ENCODE measurements at regions not wholly inside any gene's neighbourhood (a gene's known extent, or its start where the extent isn't known, plus 50 kb on each side); places are given as distances from the start of the nearest gene placed in this dataset.
A peak's percentile ranks its signal among the peaks of the same experiment; 100 is the strongest.

DNA sequence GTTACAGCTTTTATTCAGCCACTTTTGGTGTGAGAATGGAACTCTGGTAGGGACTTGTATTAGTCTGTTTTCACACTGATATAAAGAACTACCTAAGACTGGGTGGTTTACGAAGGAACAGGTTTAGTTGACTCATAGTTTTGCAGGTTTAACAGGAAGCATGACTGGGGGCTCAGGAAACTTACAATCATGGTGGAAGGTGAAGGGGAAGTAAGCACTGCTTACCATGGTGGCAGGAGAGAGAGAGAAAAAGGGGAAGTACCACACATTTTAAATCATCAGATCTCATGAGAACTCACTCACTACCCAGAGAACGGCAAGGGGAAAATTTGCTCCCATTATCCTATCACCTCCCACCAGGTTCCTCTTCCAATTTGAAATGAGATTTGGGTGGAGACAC is 942.2 kb downstream of the PCDH17 start:
- Histone ChIP-seq H3K4me3 (no peak overlapping the region), H3K36me3 (no peaks in the 10 kb centered on the region), H4K20me1 (no peaks in the 10 kb centered on the region), H3K4me2 (peak overlapping the region in 5 of 11 experiments; percentile 7 to 31 (median 25); a peak in 7 of 22 replicates), H3K9me3 (replicated peaks in 1 of 11) (peaks cover 10 to 20% (median 17%) of the 10 kb centered on the region in 11 experiments), H3K4me1 (peaks cover 0 to 11% (median 4%) of the 10 kb centered on the region in 10 experiments; a peak in 10 of 20 replicates), H3K27me3 (no peaks in the 10 kb centered on the region), H3K27ac (no peak overlapping the region), H3K9ac (no peak overlapping the region)
- TF ChIP-seq Cebpa-rat (IDR thresholded peaks at IDR 0.05), result no peak

DNA sequence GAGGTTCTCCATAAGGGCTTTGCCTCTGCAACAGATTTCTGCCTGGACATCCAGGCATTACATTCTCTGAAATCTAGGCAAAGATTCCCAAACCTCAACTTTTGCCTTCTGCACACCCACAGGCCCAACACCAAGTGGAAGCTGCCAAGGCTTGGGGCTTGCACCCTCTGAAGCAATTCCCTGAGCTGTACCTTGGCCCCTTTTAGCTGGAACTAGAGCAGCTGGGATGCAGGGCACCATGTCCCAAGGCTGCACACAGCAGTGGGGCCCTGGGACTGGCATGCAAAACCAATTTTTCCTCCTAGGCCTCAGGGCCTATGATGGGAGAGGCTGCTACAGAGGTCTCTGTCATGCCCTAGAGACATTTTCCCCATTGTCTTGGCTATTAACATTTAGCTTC is 943.2 kb downstream of the PCDH17 start:
- H3K4me1 ChIP-seq, result peaks cover 0 to 19% (median 4%) of the 10 kb centered on the region in 10 experiments; a peak in 10 of 20 replicates
- no peak overlapping the region for H3K9ac ChIP-seq
- no peaks in the 10 kb centered on the region for H3K36me3 ChIP-seq
- H3K27ac ChIP-seq, result no peak overlapping the region
- H3K27me3 ChIP-seq, result no peaks in the 10 kb centered on the region
- no peak overlapping the region for H3K4me3 ChIP-seq
- H4K20me1 ChIP-seq, result no peaks in the 10 kb centered on the region
- H3K9me3 ChIP-seq (replicated peaks in 1 of 11), result peaks cover 10 to 20% (median 17%) of the 10 kb centered on the region in 11 experiments
- TF ChIP-seq Cebpa-rat (IDR thresholded peaks at IDR 0.05), result no peak
- peak overlapping the region in 1 of 11 experiments; percentile 31; a peak in 1 of 22 replicates for H3K4me2 ChIP-seq

DNA sequence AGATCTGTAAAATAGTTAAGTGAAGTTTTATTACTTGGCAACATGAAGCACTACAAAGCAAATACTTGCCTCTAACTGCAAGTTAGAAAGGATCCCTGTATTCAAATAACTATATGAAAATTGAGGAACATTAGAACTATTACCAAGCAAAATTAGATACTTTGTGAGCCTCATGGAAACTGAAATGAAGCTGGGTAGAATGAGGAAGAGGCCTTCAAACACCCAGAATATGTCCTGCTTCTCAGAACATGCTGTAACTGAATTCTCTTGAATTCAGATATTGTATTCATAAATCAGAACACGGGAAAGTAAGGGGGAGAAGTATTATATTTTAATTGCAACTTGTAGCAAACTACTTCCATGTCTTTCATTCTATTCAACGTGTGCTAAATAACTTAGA is 947.9 kb downstream of the PCDH17 start:
- peaks cover 7 to 18% (median 14%) of the 10 kb centered on the region in 11 experiments for H3K9me3 ChIP-seq (replicated peaks in 1 of 11)
- H3K36me3 ChIP-seq, result no peaks in the 10 kb centered on the region
- TF ChIP-seq Cebpa-rat (IDR thresholded peaks at IDR 0.05), result no peak
- no peaks in the 10 kb centered on the region for H4K20me1 ChIP-seq
- H3K4me2 ChIP-seq, result peak overlapping the region in 2 of 11 experiments; percentile 32 to 45; a peak in 3 of 22 replicates
- peaks cover 0 to 13% (median 0%) of the 10 kb centered on the region in 10 experiments; a peak in 5 of 20 replicates for H3K4me1 ChIP-seq
- H3K4me3 ChIP-seq, result no peak overlapping the region
- no peaks in the 10 kb centered on the region for H3K27me3 ChIP-seq
- no peak overlapping the region for H3K9ac ChIP-seq
- no peak overlapping the region; a peak in 2 of 22 replicates for H3K27ac ChIP-seq

DNA sequence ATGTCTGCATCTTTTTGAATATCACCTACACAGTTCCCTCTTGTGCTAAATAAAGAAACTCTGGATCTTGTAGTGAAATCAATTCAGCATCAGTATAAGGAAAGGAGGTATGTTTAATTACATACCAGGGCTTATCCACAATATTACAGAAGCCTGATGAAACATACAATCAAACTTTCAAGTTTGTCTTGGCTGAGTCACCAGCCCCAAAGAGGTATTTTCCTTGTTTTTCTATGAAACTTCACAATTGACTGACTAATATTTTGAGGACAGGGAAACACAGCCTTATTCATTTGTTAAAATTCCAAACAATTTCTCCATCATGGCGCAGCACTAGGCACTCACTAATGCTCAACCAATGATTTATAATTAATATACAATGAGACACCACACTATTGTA is 952.4 kb downstream of the PCDH17 start:
- H3K9me3 ChIP-seq (replicated peaks in 1 of 11), result no peaks in the 10 kb centered on the region
- no peaks in the 10 kb centered on the region for H4K20me1 ChIP-seq
- no peaks in the 10 kb centered on the region for H3K27me3 ChIP-seq
- no peaks in the 10 kb centered on the region for H3K36me3 ChIP-seq
- no peak overlapping the region for H3K27ac ChIP-seq
- H3K4me2 ChIP-seq, result no peak overlapping the region
- no peak overlapping the region for H3K4me3 ChIP-seq
- peaks cover 5 to 39% (median 26%) of the 10 kb centered on the region in 10 experiments; a peak in 16 of 20 replicates for H3K4me1 ChIP-seq
- no peak overlapping the region for H3K9ac ChIP-seq
- no peak for TF ChIP-seq Cebpa-rat (IDR thresholded peaks at IDR 0.05)

DNA sequence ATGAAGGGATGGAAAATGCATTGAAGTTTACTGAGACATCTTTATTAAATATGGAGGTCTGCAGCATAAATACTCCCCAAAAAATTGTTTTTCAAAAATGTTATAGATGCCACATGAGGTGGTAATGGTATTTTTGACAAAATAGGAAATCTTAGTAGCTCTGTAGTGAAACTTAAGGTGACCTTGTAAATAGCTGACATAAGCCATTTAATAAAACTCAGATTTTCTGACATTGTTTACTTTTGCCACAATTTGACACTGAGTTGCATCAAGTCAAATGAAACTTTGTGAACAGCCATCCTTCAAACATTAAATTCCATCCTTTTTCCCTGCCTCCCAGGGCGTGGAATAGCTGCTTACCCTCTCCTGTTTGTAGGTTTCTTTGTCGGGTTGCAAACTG is 953.1 kb downstream of the PCDH17 start:
- H3K27ac ChIP-seq, result no peak overlapping the region
- no peak overlapping the region for H3K4me3 ChIP-seq
- H3K9ac ChIP-seq, result no peak overlapping the region
- no peaks in the 10 kb centered on the region for H3K36me3 ChIP-seq
- peaks cover 9 to 45% (median 30%) of the 10 kb centered on the region in 10 experiments; a peak in 19 of 20 replicates for H3K4me1 ChIP-seq
- no peaks in the 10 kb centered on the region for H3K9me3 ChIP-seq (replicated peaks in 1 of 11)
- no peaks in the 10 kb centered on the region for H3K27me3 ChIP-seq
- H4K20me1 ChIP-seq, result no peaks in the 10 kb centered on the region
- H3K4me2 ChIP-seq, result peak overlapping the region in 2 of 11 experiments; percentile 4 to 20; a peak in 2 of 22 replicates
- TF ChIP-seq Cebpa-rat (IDR thresholded peaks at IDR 0.05), result no peak

DNA sequence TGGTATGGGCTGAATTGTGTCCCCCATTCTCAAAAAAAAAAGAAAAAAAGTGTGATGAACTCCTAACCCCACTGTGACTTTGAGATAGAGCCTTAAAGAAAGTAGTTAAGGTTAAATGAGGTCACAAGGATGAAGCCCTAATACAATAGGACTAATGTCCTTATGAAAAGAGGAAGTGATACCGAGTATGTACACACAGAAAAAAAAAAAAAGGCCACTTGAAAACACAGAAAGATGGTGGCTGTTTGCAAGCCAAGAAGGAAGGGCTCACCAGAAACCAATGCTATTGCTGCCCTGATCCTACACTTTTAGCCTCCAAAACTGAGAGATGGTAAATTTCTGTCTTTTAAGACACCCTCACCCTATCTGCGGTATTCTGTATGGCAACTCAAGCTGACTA is 955.6 kb downstream of the PCDH17 start:
- H3K4me3 ChIP-seq, result no peak overlapping the region
- H3K4me1 ChIP-seq, result peaks cover 11 to 53% (median 34%) of the 10 kb centered on the region in 10 experiments; a peak in 19 of 20 replicates
- H3K36me3 ChIP-seq, result no peaks in the 10 kb centered on the region
- no peaks in the 10 kb centered on the region for H4K20me1 ChIP-seq
- H3K9me3 ChIP-seq (replicated peaks in 1 of 11), result no peaks in the 10 kb centered on the region
- H3K27me3 ChIP-seq, result no peaks in the 10 kb centered on the region
- peak overlapping the region in 10 of 11 experiments; percentile 18 to 59 (median 34); a peak in 11 of 22 replicates for H3K4me2 ChIP-seq
- no peak for TF ChIP-seq Cebpa-rat (IDR thresholded peaks at IDR 0.05)
- no peak overlapping the region for H3K9ac ChIP-seq
- peak overlapping the region in 7 of 11 experiments; percentile 0 to 54 (median 44); a peak in 8 of 22 replicates for H3K27ac ChIP-seq

DNA sequence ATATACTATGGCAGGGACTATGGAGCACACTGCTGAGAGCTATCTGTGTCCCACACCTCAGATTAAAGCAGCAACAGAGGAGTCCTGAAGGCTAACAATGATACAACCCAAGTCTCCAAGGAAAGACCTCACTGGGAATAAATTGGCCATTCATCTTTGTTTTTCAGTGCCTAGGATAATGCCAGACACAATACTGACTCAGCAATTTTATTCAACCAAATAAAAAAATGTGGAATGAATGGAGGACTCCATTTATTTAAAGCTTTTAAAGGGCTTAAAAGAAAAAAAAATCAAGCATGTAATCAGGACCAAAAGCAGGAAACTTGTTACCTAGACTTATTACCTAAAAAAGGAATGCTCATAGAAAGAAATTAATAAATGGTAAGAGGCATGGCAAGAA is 960.5 kb downstream of the PCDH17 start:
- Histone ChIP-seq H3K27me3 (no peaks in the 10 kb centered on the region), H3K4me1 (peaks cover 6 to 33% (median 20%) of the 10 kb centered on the region in 10 experiments; a peak in 19 of 20 replicates), H3K4me3 (no peak overlapping the region), H3K4me2 (no peak overlapping the region), H3K27ac (no peak overlapping the region), H4K20me1 (no peaks in the 10 kb centered on the region), H3K9ac (no peak overlapping the region), H3K36me3 (no peaks in the 10 kb centered on the region), H3K9me3 (replicated peaks in 1 of 11) (no peaks in the 10 kb centered on the region)
- TF ChIP-seq Cebpa-rat (IDR thresholded peaks at IDR 0.05), result no peak

DNA sequence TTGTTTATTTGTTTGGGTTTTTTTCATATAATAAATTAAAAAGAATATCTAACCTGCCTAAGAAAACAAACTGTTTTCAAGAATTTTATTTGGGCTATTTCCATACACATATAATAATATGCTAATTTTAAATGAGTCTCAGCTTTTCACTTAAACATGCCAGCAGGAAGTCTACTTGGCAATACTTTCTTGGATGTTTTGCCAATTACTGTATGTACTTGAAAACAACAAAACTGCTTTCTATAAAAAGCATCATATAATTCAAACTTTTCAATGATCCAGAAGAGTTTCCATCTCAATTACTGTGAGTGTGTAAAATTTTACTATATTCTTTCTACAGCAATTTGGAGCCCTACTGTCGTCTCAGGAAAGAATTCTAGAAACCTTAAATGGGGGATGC is 961.2 kb downstream of the PCDH17 start:
- Histone ChIP-seq H3K9me3 (replicated peaks in 1 of 11) (no peaks in the 10 kb centered on the region), H3K9ac (no peak overlapping the region), H3K4me3 (no peak overlapping the region), H3K27me3 (no peaks in the 10 kb centered on the region), H3K4me2 (no peak overlapping the region), H3K27ac (no peak overlapping the region), H3K4me1 (peaks cover 6 to 25% (median 16%) of the 10 kb centered on the region in 10 experiments; a peak in 18 of 20 replicates), H4K20me1 (no peaks in the 10 kb centered on the region), H3K36me3 (no peaks in the 10 kb centered on the region)
- TF ChIP-seq Cebpa-rat (IDR thresholded peaks at IDR 0.05), result no peak

DNA sequence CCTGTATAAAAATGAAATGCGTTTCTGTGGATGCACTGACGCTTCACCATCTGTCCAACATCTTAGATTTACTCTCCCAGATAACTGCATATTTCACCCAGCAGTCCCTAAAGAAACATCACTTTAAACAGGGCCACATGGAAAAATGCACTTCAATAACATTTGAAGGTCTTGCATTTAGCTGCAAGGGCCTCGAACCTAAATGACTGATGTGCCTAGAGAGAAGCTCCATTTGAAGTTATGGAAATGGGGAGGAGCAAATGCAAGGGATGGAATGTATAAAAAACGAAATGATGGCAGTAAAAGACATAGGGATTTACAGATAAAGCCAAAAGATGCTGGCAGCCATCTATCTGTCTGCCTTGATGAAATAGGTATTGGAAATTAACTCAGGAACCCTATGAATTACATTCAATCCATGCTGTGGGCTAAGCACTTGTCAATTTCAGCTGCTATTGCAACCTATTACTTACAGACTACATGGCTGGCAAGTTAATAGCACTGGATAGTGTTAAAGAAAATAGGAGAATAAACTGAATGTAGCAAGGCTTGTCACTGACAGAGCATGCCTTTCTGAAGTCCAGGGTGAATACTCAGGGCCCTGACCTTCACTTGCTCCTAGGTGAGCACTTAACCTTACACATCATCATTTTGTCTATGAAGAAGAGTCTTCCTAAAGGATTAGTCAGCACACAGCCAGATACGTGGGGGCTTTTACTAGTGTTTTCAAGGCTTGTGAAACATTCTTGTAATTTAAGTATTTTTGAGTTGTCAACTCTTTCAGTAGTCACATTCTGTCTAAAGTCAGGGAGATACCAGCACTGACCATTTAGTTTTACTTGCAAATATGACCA is 963.4 kb downstream of the PCDH17 start:
- no peak for TF ChIP-seq Cebpa-rat (IDR thresholded peaks at IDR 0.05)
- no peak overlapping the region for H3K4me3 ChIP-seq

More for the DNA sequence above, 963.4 kb downstream of the PCDH17 start:
- no peaks in the 10 kb centered on the region for H3K36me3 ChIP-seq
- no peak overlapping the region for H3K27ac ChIP-seq
- H3K27me3 ChIP-seq, result no peaks in the 10 kb centered on the region
- no peaks in the 10 kb centered on the region for H4K20me1 ChIP-seq
- no peak overlapping the region for H3K4me2 ChIP-seq
- peaks cover 0 to 3% (median under 1%) of the 10 kb centered on the region in 10 experiments; a peak in 7 of 20 replicates for H3K4me1 ChIP-seq
- no peaks in the 10 kb centered on the region for H3K9me3 ChIP-seq (replicated peaks in 1 of 11)
- H3K9ac ChIP-seq, result no peak overlapping the region

Data from BLaER1 treated with 17β-estradiol and CSF1 and Interleukin-3, amounts not matched to agents 10 nM and 100 nM (cell line).